ENCODE measurements at regions not wholly inside any gene's neighbourhood (a gene's known extent, or its start where the extent isn't known, plus 50 kb on each side); places are given as distances from the start of the nearest gene placed in this dataset.

DNA sequence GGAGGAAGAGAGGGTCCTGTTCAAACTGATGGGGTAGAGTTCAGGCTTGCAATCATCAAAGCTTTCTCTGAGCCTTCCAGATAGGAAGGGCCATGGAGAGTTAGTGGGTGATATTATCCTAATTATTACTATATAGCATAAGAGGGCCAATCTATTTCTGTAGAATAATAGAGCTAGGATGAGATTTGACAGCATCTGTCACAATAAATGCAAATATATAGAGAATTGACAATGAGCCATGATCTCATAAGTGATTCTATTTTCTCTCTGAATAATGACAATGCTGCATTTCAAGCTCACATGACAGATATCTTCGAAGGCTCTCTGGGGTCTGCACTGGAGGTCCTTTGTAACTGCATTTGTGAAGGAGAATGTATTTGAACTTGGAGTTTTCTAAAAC, 521.9 kb upstream of the CELF4 start:
- DNase-seq (ENCODE audit: low read depth) = no peak
- H3K4me3 ChIP-seq (ENCODE audit: low read depth, low read length) = no peak overlapping the region
- no peak for TF ChIP-seq POLR2A (IDR thresholded peaks at IDR 0.05; ENCODE audit: extremely low read depth, insufficient read length)
- TF ChIP-seq, protein P1, sequence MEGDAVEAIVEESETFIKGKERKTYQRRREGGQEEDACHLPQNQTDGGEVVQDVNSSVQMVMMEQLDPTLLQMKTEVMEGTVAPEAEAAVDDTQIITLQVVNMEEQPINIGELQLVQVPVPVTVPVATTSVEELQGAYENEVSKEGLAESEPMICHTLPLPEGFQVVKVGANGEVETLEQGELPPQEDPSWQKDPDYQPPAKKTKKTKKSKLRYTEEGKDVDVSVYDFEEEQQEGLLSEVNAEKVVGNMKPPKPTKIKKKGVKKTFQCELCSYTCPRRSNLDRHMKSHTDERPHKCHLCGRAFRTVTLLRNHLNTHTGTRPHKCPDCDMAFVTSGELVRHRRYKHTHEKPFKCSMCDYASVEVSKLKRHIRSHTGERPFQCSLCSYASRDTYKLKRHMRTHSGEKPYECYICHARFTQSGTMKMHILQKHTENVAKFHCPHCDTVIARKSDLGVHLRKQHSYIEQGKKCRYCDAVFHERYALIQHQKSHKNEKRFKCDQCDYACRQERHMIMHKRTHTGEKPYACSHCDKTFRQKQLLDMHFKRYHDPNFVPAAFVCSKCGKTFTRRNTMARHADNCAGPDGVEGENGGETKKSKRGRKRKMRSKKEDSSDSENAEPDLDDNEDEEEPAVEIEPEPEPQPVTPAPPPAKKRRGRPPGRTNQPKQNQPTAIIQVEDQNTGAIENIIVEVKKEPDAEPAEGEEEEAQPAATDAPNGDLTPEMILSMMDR (IDR thresholded peaks at IDR 0.05; ENCODE audit: low read depth, low read length) = no peak
- TF ChIP-seq MYC (IDR thresholded peaks at IDR 0.05; ENCODE audit: low read depth, low read length) = no peak
- TF ChIP-seq, protein P2, sequence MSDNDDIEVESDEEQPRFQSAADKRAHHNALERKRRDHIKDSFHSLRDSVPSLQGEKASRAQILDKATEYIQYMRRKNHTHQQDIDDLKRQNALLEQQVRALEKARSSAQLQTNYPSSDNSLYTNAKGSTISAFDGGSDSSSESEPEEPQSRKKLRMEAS (IDR thresholded peaks at IDR 0.05; ENCODE audit: low read depth, low read length) = no peak

DNA sequence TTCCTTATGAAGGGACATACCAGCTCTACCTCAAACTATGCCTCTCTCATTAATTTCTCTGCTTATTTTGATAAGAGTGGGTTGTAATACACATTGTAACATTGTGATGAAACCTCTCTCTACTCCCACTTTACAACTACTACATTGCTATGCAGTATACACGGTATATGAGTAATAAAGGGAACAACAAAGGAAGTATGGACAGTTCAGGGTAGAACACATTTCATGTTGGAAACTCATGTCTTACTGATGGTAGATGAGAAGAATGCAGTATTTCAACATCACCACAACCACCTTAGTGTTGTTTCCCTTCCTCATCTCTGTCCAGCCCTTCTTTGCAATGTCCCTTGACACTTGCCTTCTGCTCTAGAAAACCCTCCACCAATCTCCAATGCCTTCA, 515.9 kb upstream of the CELF4 start:
- TF ChIP-seq, protein P2 (IDR thresholded peaks at IDR 0.05; ENCODE audit: low read depth, low read length) = no peak
- TF ChIP-seq, protein P1 (IDR thresholded peaks at IDR 0.05; ENCODE audit: low read depth, low read length) = no peak
- TF ChIP-seq MYC (IDR thresholded peaks at IDR 0.05; ENCODE audit: low read depth, low read length) = no peak
- TF ChIP-seq POLR2A (IDR thresholded peaks at IDR 0.05; ENCODE audit: extremely low read depth, insufficient read length) = no peak
- no peak overlapping the region for H3K4me3 ChIP-seq (ENCODE audit: low read depth, low read length)
- no peak for DNase-seq (ENCODE audit: low read depth)

DNA sequence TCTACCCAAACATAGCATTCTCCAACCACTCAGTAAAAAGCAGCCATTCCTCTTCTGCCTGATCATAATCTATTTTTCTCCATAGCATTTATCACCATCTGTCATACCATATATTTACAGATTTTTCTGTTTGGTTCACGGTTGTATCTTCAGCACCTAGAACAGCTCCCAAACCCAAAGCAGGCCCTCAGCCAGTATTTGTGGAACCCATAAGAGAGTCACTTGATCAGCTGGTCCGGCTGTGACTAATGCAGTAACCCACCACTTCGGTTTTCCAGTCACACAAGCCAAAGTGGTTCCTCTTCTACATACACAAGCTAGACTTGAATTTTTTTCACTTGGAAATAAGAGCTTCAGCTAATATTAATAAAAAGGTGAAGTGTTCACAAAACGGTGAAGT, 511.6 kb upstream of the CELF4 start:
- DNase-seq (ENCODE audit: low read depth) = peak; percentile 46
- TF ChIP-seq MYC (IDR thresholded peaks at IDR 0.05; ENCODE audit: low read depth, low read length) = no peak
- TF ChIP-seq, protein P2 (IDR thresholded peaks at IDR 0.05; ENCODE audit: low read depth, low read length) = no peak
- TF ChIP-seq, protein P1 (IDR thresholded peaks at IDR 0.05; ENCODE audit: low read depth, low read length) = no peak
- no peak for TF ChIP-seq POLR2A (IDR thresholded peaks at IDR 0.05; ENCODE audit: extremely low read depth, insufficient read length)
- no peak overlapping the region for H3K4me3 ChIP-seq (ENCODE audit: low read depth, low read length)

DNA sequence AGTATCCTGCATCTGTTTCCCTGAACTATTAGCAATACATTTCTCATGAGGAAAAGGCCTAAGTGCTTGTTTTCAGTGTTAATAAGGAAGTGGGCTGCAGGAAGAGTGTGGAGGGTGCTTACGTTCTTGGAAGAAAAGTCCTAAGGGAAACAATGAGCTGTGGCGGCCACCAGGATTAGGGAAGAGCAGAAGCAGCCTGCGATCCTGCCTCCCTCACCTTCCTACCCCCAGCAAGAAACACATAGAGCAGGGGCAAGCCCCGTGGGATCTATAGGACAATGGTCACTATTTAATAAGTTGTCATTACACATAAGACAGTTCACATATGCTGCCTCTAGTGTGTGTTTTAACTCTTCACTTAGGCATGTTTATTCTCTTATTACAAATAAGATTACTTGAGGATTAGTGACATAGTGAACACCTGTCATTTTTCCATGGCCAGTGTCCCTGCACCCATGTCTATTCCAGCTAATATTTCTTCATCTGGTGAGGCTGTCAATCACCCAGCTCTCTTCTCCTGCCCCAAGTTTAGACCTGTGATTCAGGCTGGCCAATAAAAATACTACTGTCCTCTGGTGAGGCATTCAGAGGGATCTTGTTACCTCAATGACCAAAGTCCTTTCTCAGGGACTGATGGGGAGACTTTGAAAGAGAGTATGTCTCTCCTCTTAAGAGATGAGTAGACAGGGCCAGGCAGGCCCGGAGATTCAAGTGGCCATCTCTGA, 510.9 kb upstream of the CELF4 start:
- no peak for DNase-seq (ENCODE audit: low read depth)
- TF ChIP-seq, protein P2 (IDR thresholded peaks at IDR 0.05; ENCODE audit: low read depth, low read length) = no peak
- TF ChIP-seq, protein P1 (IDR thresholded peaks at IDR 0.05; ENCODE audit: low read depth, low read length) = no peak
- TF ChIP-seq MYC (IDR thresholded peaks at IDR 0.05; ENCODE audit: low read depth, low read length) (no peak), POLR2A (IDR thresholded peaks at IDR 0.05; ENCODE audit: extremely low read depth, insufficient read length) (no peak)
- no peak overlapping the region for H3K4me3 ChIP-seq (ENCODE audit: low read depth, low read length)

DNA sequence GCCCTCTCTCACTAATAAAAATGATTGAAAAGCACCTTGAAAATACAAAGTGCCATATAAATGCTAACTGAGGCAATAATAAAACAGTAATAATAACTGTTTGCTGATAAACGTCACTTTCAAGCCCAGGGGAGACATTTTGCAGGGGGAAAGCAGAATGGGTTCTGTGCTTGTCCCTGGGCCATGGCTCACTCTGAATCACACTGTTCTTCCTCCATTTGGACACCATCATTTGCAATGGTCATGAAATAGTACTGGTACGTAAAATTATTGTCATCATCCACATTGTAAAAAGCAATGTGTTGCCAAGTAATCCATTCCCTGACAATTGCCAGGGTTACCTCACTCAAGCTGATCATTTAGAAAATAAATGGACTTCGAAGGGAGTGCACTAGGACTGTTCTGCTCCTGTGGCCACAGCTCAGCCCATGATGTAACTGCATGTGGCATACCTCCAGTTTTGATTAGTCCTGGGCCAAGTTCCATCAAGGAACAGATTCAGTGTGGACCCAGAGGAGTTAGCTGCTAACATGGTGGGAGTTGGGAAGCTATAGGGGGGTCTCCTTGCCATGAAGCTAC, 508.8 kb upstream of the CELF4 start:
- DNase-seq (ENCODE audit: low read depth) = no peak
- no peak overlapping the region for H3K4me3 ChIP-seq (ENCODE audit: low read depth, low read length)
- TF ChIP-seq, protein P2 (IDR thresholded peaks at IDR 0.05; ENCODE audit: low read depth, low read length) = no peak
- TF ChIP-seq POLR2A (IDR thresholded peaks at IDR 0.05; ENCODE audit: extremely low read depth, insufficient read length) = no peak
- TF ChIP-seq MYC (IDR thresholded peaks at IDR 0.05; ENCODE audit: low read depth, low read length) = no peak
- TF ChIP-seq, protein P1 (IDR thresholded peaks at IDR 0.05; ENCODE audit: low read depth, low read length) = no peak
